PC-3 (cell line): ENCODE measurements at regions not wholly inside any gene's neighbourhood (a gene's known extent, or its start where the extent isn't known, plus 50 kb on each side); places are given as distances from the start of the nearest gene placed in this dataset.

Experiments
- EZH2 ChIP-seq: fragments of 300-600 bp; sonication (generic); IDR thresholded peaks from one replicate; pipeline ENCODE4 v1.6.1; 2017; ENCODE audit warnings: antibody characterized with exemption, mild to moderate bottlenecking, low read length; ENCODE audit not compliant: unreplicated experiment
- EZH2phosphoT487 ChIP-seq: fragments of 300-600 bp; sonication (generic); IDR thresholded peaks from 2 replicates; pipeline ENCODE4 v1.6.1; 2018; ENCODE audit warnings: mild to moderate bottlenecking, antibody characterized with exemption, low read length, borderline replicate concordance
- TF ChIP-seq, protein P1 (sequence below): fragments of 300-600 bp; sonication (generic); conservative IDR thresholded peaks from 2 replicates; pipeline ENCODE4 v1.5.1; 2017; ENCODE audit warnings: antibody characterized with exemption, low read depth, mild to moderate bottlenecking, low read length

DNA sequence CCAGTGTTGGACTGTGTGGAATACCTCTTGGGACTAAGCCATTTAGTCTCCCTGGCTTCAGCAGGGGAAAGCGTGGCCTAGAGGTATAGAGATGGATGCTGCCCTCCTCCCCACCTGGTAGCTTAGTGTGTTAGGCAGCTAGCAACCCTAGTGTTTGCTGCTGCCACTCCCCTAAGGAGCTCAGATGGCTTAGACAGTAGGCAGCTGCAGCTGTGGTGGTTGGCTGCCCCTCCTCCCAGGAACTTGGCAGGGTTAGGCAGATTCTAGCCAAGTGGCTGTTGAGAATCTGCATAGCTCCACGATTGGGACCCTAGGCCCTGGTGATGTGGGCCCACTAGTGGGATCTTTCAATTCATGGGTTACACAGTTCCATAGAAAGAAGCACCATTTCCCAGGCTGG, 550.4 kb upstream of the CHAC2 start:
- TF ChIP-seq, protein P1, sequence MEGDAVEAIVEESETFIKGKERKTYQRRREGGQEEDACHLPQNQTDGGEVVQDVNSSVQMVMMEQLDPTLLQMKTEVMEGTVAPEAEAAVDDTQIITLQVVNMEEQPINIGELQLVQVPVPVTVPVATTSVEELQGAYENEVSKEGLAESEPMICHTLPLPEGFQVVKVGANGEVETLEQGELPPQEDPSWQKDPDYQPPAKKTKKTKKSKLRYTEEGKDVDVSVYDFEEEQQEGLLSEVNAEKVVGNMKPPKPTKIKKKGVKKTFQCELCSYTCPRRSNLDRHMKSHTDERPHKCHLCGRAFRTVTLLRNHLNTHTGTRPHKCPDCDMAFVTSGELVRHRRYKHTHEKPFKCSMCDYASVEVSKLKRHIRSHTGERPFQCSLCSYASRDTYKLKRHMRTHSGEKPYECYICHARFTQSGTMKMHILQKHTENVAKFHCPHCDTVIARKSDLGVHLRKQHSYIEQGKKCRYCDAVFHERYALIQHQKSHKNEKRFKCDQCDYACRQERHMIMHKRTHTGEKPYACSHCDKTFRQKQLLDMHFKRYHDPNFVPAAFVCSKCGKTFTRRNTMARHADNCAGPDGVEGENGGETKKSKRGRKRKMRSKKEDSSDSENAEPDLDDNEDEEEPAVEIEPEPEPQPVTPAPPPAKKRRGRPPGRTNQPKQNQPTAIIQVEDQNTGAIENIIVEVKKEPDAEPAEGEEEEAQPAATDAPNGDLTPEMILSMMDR, result no peak
- no peak for TF ChIP-seq EZH2
- no peak for TF ChIP-seq EZH2phosphoT487
